ENCODE measurements at regions not wholly inside any gene's neighbourhood (a gene's known extent, or its start where the extent isn't known, plus 50 kb on each side); places are given as distances from the start of the nearest gene placed in this dataset.

- no peak for DNase-seq (ENCODE audit: low read depth)
- TF ChIP-seq CTCF (IDR thresholded peaks at IDR 0.05; ENCODE audit: control insufficient read depth, insufficient read depth, low read depth, low read length, missing control alignments) = no peak
- H3K4me3 ChIP-seq (ENCODE audit: control insufficient read depth, low read depth, low read length) = no peak overlapping the region
These were observed 442.3 kb upstream of the RGPD4 start for GRCh38 chr2:107384422-107384821.

GRCh38 chr2:107385921-107386320 lies 440.8 kb upstream of the RGPD4 start:
- no peak for DNase-seq (ENCODE audit: low read depth)
- TF ChIP-seq CTCF (IDR thresholded peaks at IDR 0.05; ENCODE audit: control insufficient read depth, insufficient read depth, low read depth, low read length, missing control alignments) = no peak

GRCh38 chr2:107392241-107392704 lies 434.4 kb upstream of the RGPD4 start:
- DNase-seq (ENCODE audit: low read depth) = no peak
- H3K4me3 ChIP-seq (ENCODE audit: control insufficient read depth, low read depth, low read length) = no peak overlapping the region
- no peak for TF ChIP-seq CTCF (IDR thresholded peaks at IDR 0.05; ENCODE audit: control insufficient read depth, insufficient read depth, low read depth, low read length, missing control alignments)

More at GRCh38 chr2:107385921-107386320, 440.8 kb upstream of the RGPD4 start:
- no peak overlapping the region for H3K4me3 ChIP-seq (ENCODE audit: control insufficient read depth, low read depth, low read length)

GRCh38 chr2:107393516-107393915 lies 433.2 kb upstream of the RGPD4 start:
- no peak for TF ChIP-seq CTCF (IDR thresholded peaks at IDR 0.05; ENCODE audit: control insufficient read depth, insufficient read depth, low read depth, low read length, missing control alignments)
- no peak for DNase-seq (ENCODE audit: low read depth)
- no peak overlapping the region for H3K4me3 ChIP-seq (ENCODE audit: control insufficient read depth, low read depth, low read length)

GRCh38 chr2:107398683-107399082 lies 428.0 kb upstream of the RGPD4 start:
- TF ChIP-seq CTCF (IDR thresholded peaks at IDR 0.05; ENCODE audit: control insufficient read depth, insufficient read depth, low read depth, low read length, missing control alignments) = no peak
- DNase-seq (ENCODE audit: low read depth) = no peak
- H3K4me3 ChIP-seq (ENCODE audit: control insufficient read depth, low read depth, low read length) = no peak overlapping the region

- no peak for TF ChIP-seq CTCF (IDR thresholded peaks at IDR 0.05; ENCODE audit: control insufficient read depth, insufficient read depth, low read depth, low read length, missing control alignments)
- DNase-seq (ENCODE audit: low read depth) = no peak
- no peak overlapping the region for H3K4me3 ChIP-seq (ENCODE audit: control insufficient read depth, low read depth, low read length)
These were observed 424.4 kb upstream of the RGPD4 start for GRCh38 chr2:107402330-107402729.

- no peak for TF ChIP-seq CTCF (IDR thresholded peaks at IDR 0.05; ENCODE audit: control insufficient read depth, insufficient read depth, low read depth, low read length, missing control alignments)
- DNase-seq (ENCODE audit: low read depth) = no peak
- H3K4me3 ChIP-seq (ENCODE audit: control insufficient read depth, low read depth, low read length) = no peak overlapping the region
These were observed 421.4 kb upstream of the RGPD4 start for GRCh38 chr2:107405261-107405660.

Measured in AG09309 (cell line).